ENCODE measurements at regions not wholly inside any gene's neighbourhood (a gene's known extent, or its start where the extent isn't known, plus 50 kb on each side); places are given as distances from the start of the nearest gene placed in this dataset.

GRCh38 chr3:127488141-127488672 lies 102.3 kb downstream of the TPRA1 start:
- peaks cover 12% of the 10 kb centered on the region for H3K4me1 Mint-ChIP-seq (ENCODE audit: low read depth)
- H3K9me3 Mint-ChIP-seq (ENCODE audit: low read depth) = no peaks in the 10 kb centered on the region

GRCh38 chr3:127487196-127487595 lies 103.3 kb downstream of the TPRA1 start:
- Mint-ChIP-seq H3K4me3 (no peak overlapping the region), H3K27ac (no peak overlapping the region), H3K9me3 (ENCODE audit: low read depth) (no peaks in the 10 kb centered on the region), H3K27me3 (peaks cover 5% of the 10 kb centered on the region), H3K36me3 (no peaks in the 10 kb centered on the region), H3K4me1 (ENCODE audit: low read depth) (peaks cover 15% of the 10 kb centered on the region)

More at GRCh38 chr3:127488141-127488672, 102.3 kb downstream of the TPRA1 start:
- Mint-ChIP-seq H3K27me3 (peaks cover 5% of the 10 kb centered on the region), H3K4me3 (no peak overlapping the region), H3K36me3 (no peaks in the 10 kb centered on the region), H3K27ac (no peak overlapping the region)

- no peak overlapping the region for H3K27ac Mint-ChIP-seq
- no peaks in the 10 kb centered on the region for H3K36me3 Mint-ChIP-seq
- H3K4me1 Mint-ChIP-seq (ENCODE audit: low read depth) = peaks cover 15% of the 10 kb centered on the region
- peaks cover 5% of the 10 kb centered on the region for H3K27me3 Mint-ChIP-seq
- H3K4me3 Mint-ChIP-seq = no peak overlapping the region
- H3K9me3 Mint-ChIP-seq (ENCODE audit: low read depth) = no peaks in the 10 kb centered on the region
Observed at GRCh38 chr3:127486321-127486944, 104.1 kb downstream of the TPRA1 start.

- no peaks in the 10 kb centered on the region for H3K36me3 Mint-ChIP-seq
- no peaks in the 10 kb centered on the region for H3K9me3 Mint-ChIP-seq (ENCODE audit: low read depth)
- no peak overlapping the region for H3K4me3 Mint-ChIP-seq
- H3K27ac Mint-ChIP-seq = no peak overlapping the region
- H3K27me3 Mint-ChIP-seq = peaks cover 4% of the 10 kb centered on the region
- H3K4me1 Mint-ChIP-seq (ENCODE audit: low read depth) = peaks cover 15% of the 10 kb centered on the region
Observed at GRCh38 chr3:127485396-127486170, 105.0 kb downstream of the TPRA1 start.

- Mint-ChIP-seq H3K4me3 (no peak overlapping the region), H3K36me3 (no peaks in the 10 kb centered on the region), H3K4me1 (ENCODE audit: low read depth) (peaks cover 15% of the 10 kb centered on the region), H3K27me3 (peaks cover 4% of the 10 kb centered on the region), H3K9me3 (ENCODE audit: low read depth) (no peaks in the 10 kb centered on the region), H3K27ac (no peak overlapping the region)
Observed at GRCh38 chr3:127484601-127485388, 105.7 kb downstream of the TPRA1 start.

GRCh38 chr3:127483902-127484591 lies 106.5 kb downstream of the TPRA1 start:
- Mint-ChIP-seq H3K27me3 (peaks cover 4% of the 10 kb centered on the region), H3K4me1 (ENCODE audit: low read depth) (peaks cover 15% of the 10 kb centered on the region), H3K9me3 (ENCODE audit: low read depth) (no peaks in the 10 kb centered on the region), H3K36me3 (no peaks in the 10 kb centered on the region), H3K27ac (peak overlapping the region; percentile 61), H3K4me3 (peak overlapping the region; percentile 7)

- Mint-ChIP-seq H3K27me3 (peaks cover 4% of the 10 kb centered on the region), H3K27ac (peak overlapping the region; percentile 61), H3K4me3 (peak overlapping the region; percentile 40)
Observed at GRCh38 chr3:127483005-127483641, 107.4 kb downstream of the TPRA1 start.

GRCh38 chr3:127482216-127483004 lies 108.1 kb downstream of the TPRA1 start:
- Mint-ChIP-seq H3K4me3 (no peak overlapping the region), H3K27me3 (peaks cover 4% of the 10 kb centered on the region), H3K36me3 (no peaks in the 10 kb centered on the region), H3K9me3 (ENCODE audit: low read depth) (no peaks in the 10 kb centered on the region), H3K4me1 (ENCODE audit: low read depth) (peaks cover 15% of the 10 kb centered on the region), H3K27ac (no peak overlapping the region)

More at GRCh38 chr3:127483005-127483641, 107.4 kb downstream of the TPRA1 start:
- no peaks in the 10 kb centered on the region for H3K36me3 Mint-ChIP-seq
- no peaks in the 10 kb centered on the region for H3K9me3 Mint-ChIP-seq (ENCODE audit: low read depth)
- peaks cover 15% of the 10 kb centered on the region for H3K4me1 Mint-ChIP-seq (ENCODE audit: low read depth)

GRCh38 chr3:127480196-127480954 lies 110.2 kb downstream of the TPRA1 start:
- Mint-ChIP-seq H3K4me3 (no peak overlapping the region), H3K4me1 (ENCODE audit: low read depth) (peaks cover 15% of the 10 kb centered on the region), H3K27ac (no peak overlapping the region), H3K27me3 (peaks cover 5% of the 10 kb centered on the region), H3K9me3 (ENCODE audit: low read depth) (no peaks in the 10 kb centered on the region), H3K36me3 (no peaks in the 10 kb centered on the region)

GRCh38 chr3:127479449-127479848 lies 111.1 kb downstream of the TPRA1 start:
- Mint-ChIP-seq H3K4me1 (ENCODE audit: low read depth) (peaks cover 11% of the 10 kb centered on the region), H3K36me3 (no peaks in the 10 kb centered on the region), H3K27me3 (peaks cover 2% of the 10 kb centered on the region), H3K27ac (no peak overlapping the region), H3K4me3 (no peak overlapping the region), H3K9me3 (ENCODE audit: low read depth) (no peaks in the 10 kb centered on the region)

- H3K4me1 Mint-ChIP-seq (ENCODE audit: low read depth) = peaks cover 10% of the 10 kb centered on the region
- peaks cover 2% of the 10 kb centered on the region for H3K27me3 Mint-ChIP-seq
- H3K36me3 Mint-ChIP-seq = no peaks in the 10 kb centered on the region
Observed at GRCh38 chr3:127478922-127479321, 111.6 kb downstream of the TPRA1 start.

GRCh38 chr3:127477396-127477795 lies 113.1 kb downstream of the TPRA1 start:
- Mint-ChIP-seq H3K9me3 (ENCODE audit: low read depth) (no peaks in the 10 kb centered on the region), H3K27ac (no peak overlapping the region), H3K4me1 (ENCODE audit: low read depth) (no peaks in the 10 kb centered on the region), H3K4me3 (no peak overlapping the region), H3K27me3 (peaks cover 2% of the 10 kb centered on the region), H3K36me3 (no peaks in the 10 kb centered on the region)

More at GRCh38 chr3:127478922-127479321, 111.6 kb downstream of the TPRA1 start:
- H3K9me3 Mint-ChIP-seq (ENCODE audit: low read depth) = no peaks in the 10 kb centered on the region
- no peak overlapping the region for H3K4me3 Mint-ChIP-seq
- no peak overlapping the region for H3K27ac Mint-ChIP-seq

GRCh38 chr3:127476936-127477335 lies 113.6 kb downstream of the TPRA1 start:
- H3K36me3 Mint-ChIP-seq = no peaks in the 10 kb centered on the region
- H3K4me1 Mint-ChIP-seq (ENCODE audit: low read depth) = no peaks in the 10 kb centered on the region
- no peak overlapping the region for H3K4me3 Mint-ChIP-seq
- H3K27me3 Mint-ChIP-seq = peaks cover 2% of the 10 kb centered on the region
- no peaks in the 10 kb centered on the region for H3K9me3 Mint-ChIP-seq (ENCODE audit: low read depth)
- no peak overlapping the region for H3K27ac Mint-ChIP-seq
